CD4-positive, alpha-beta T cell treated with Interleukin-6 for 4 hours (primary cell): ENCODE measurements at regions not wholly inside any gene's neighbourhood (a gene's known extent, or its start where the extent isn't known, plus 50 kb on each side); places are given as distances from the start of the nearest gene placed in this dataset.

Source experiments
- DNase-seq: peaks from one replicate; pipeline ENCODE4 v3.0.0-alpha.2; 2020; ENCODE audit warnings: mixed read lengths

DNA sequence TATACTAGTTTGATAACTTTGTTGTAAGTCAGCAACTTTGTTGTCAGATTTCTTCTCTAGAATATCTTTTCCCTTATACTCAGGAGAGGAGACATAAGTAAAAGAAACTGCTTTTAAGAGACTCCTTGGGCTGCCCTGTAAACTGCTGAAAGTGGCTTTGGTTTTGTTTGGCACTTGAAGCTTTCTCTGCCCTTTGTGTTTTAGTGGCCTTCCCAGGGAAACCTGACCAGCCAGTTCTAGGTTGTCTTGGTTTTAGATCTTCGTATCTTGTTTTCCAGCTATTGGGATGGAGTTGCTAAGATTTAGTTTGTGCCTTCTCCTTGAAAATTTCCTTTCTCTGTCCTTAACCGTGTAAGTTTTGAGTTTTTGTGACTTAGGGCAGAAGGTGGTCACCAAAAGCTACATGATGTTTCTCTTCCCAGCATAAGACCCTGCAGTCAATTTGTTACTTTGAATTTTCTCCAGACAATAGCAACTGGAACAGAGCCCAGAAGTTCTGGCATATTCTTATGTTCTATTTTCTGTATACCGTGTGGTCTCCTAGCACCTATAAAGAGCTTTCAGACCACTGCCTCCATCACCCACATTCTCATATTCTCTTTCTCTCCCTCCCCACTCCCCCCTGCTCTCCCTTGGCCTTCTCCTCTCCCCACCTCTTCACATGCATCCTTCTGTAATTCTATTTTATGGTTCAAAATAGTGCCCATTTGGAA, 81.1 kb downstream of the BOLA3 start:
- DNase-seq = no peak

DNA sequence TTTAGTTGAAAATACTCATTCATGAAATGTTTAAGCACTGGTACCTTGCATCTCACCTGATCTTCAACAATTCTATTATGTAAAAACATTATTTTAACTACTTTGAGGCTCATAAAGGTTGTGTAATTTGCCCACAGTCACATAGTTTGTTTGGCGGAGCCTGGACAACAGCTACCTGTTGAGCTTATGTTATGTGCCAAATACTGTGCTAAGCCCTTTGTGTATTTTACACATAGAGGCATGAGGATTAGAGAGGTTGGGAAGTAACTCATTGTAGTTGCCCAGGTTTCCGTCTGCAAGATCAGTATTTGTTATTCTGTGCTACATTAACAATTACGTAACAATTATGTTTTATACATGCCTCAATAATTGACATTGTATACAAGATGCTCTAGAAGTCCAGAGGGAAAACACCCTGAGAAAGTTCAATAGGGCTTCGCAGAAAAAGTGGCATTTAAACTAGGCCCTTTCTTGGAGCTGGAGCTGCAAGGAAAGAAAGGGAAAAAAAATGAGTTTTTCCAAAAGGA, 80.4 kb downstream of the BOLA3 start:
- no peak for DNase-seq

DNA sequence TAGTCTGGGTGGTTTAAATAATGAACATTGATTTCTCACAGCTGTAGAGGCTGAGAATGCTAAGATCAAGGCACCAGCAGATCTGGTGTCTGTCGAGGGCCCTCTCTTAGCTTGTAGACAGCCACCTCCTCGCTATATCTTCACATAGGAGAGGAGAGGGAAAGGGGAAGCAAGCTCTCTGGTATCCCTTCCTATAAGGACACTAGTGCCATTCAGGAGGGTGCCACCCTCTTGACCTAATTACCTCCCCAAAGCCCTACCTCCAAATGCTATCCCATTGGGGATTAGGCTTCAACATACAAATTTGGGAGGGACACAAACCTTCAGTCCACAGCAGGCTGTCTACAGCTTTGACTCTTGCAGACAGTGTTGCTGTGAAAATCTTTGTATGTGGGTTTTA, 76.7 kb downstream of the BOLA3 start:
- DNase-seq = no peak

- no peak for DNase-seq
Observed at GRCh38 chr2:74071426-74071825, 76.3 kb downstream of the BOLA3 start.

DNA sequence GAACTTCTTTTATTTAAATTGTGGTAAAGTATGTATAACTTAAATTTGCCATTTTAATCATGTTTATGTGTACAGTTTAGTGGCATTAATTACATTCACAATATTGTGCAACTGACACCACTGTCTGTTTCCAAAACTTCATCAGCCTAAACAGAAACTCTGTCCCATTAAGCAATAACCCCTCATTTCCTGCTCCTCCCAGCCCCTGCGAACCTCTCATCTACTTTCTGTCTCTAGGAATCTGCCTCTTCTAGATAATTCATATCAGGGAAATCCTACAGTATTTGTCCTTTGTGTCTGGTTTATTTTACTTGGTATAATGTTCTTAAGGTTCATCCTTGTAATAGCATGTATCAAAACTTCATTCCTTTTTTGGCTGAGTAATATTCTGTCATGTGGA, 75.1 kb downstream of the BOLA3 start:
- DNase-seq = no peak

GRCh38 chr2:74074487-74074886, 73.2 kb downstream of the BOLA3 start:
- DNase-seq = no peak

DNA sequence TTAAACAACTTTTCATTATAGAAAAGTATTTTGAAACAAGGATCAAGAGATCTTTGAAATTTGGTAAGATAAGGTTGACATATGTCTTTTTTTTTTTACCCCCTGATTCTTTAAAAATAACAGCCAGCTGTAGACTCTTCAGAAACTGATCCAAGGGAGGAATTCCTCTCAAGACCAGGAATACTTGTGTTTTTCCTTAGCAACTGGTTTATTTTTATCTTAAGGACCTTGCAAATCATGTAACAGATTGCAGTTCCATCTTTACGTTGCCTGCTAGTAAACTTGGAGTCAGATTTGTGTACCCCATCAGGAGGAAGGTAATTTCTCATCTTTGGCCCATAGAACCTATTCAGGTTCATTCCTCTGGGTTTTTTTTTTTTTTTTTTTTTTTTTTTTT, 71.6 kb downstream of the BOLA3 start:
- DNase-seq = no peak

DNA sequence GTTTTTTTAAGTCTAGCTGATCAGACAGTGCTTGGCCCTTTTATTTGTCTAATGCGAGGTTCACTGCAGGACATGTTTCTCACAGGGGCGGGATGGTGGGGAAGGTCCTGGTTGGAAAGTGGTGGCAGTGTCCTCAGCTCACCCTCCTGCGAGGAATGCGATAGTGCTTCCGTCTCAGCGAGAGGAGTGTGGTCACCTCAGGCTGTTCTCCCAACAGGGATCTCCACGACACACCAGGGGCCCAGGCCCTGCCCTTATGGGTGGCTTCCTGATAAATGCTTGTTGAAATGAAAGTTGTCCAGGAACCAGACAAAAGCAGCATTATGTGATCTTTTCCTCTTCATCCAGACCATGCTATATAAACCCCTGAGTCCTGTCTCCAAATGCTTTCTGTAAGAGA, 70.1 kb downstream of the BOLA3 start:
- no peak for DNase-seq

GRCh38 chr2:74078466-74078865, 69.2 kb downstream of the BOLA3 start:
- no peak for DNase-seq

GRCh38 chr2:74079522-74080341, 68.0 kb downstream of the BOLA3 start:
- DNase-seq = no peak

- no peak for DNase-seq
Observed at GRCh38 chr2:74080346-74080745, 67.4 kb downstream of the BOLA3 start.

GRCh38 chr2:74081030-74081762, 66.5 kb downstream of the BOLA3 start:
- no peak for DNase-seq

GRCh38 chr2:74081763-74082110, 66.0 kb downstream of the BOLA3 start:
- no peak for DNase-seq

DNA sequence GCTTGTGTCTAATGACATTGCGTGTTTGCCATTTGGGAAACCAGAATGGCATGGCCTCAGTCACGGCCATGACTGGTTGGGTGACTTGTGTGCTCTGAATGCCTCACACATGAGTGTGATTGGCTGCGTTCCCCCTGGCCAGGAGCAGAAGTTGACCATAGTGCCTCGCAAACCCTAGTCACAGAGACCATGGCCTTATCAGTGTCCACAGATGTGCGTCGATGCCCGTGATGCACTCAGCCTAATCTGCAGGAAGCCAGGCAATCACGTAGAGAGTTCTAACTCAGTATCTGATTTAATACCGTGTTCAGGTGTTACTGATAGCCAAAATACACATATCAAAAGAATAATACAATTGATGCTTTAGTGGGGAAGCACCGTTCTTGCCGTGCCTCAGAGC, 64.0 kb downstream of the BOLA3 start:
- DNase-seq = no peak
